OCI-LY3 (cell line): ENCODE measurements at regions not wholly inside any gene's neighbourhood (a gene's known extent, or its start where the extent isn't known, plus 50 kb on each side); places are given as distances from the start of the nearest gene placed in this dataset.
"Not testable (repeated sequence)": the region's sequence is repeated elsewhere in the genome, so short reads cannot be mapped to it uniquely, and the experiment has no call there.

Source experiments
- H2AFZ ChIP-seq: fragments of 200-600, 300-600 bp; shearing (Covaris generic); 2 replicates; pipeline ENCODE4 v1.6.0; 2014; ENCODE audit warnings: antibody characterized with exemption, low read depth, low read length
- H3K27ac ChIP-seq: fragments of 200-600, 300-600 bp; sonication (generic); 2 replicates; pipeline ENCODE4 v1.5.1; 2014; ENCODE audit warnings: mild to moderate bottlenecking, low read length, moderate library complexity, mixed read lengths
- H3K27me3 ChIP-seq: fragments of 200-600, 300-600 bp; sonication (generic); 2 replicates; pipeline ENCODE4 v1.6.1; 2014; ENCODE audit warnings: low read depth, low read length, mixed read lengths
- H3K36me3 ChIP-seq: fragments of 200-600, 300-600 bp; sonication (generic); replicated peaks from 2 replicates; pipeline ENCODE3; 2014; ENCODE audit warnings: low read depth, low read length, mixed read lengths
- H3K4me1 ChIP-seq: fragments of 300-600, 200-600 bp; sonication (generic); 2 replicates; pipeline ENCODE4 v1.6.1; 2014; ENCODE audit warnings: low read length, mixed read lengths
- H3K4me2 ChIP-seq: fragments of 200-600, 300-600 bp; sonication (generic); 2 replicates; pipeline ENCODE4 v1.6.1; 2014; ENCODE audit warnings: low read length, mixed read lengths
- H3K4me3 ChIP-seq: fragments of 300-600, 200-600 bp; sonication (generic); 2 replicates; pipeline ENCODE4 v1.5.1; 2014; ENCODE audit warnings: antibody characterized with exemption, mild to moderate bottlenecking, low read length, moderate library complexity
- H3K79me2 ChIP-seq: fragments of 300-600, 200-600 bp; shearing (Covaris generic); 2 replicates; pipeline ENCODE4 v1.6.1; 2014; ENCODE audit warnings: mild to moderate bottlenecking, low read length, mixed read lengths
- H3K9ac ChIP-seq: fragments of 300-600, 200-600 bp; shearing (Covaris generic); 2 replicates; pipeline ENCODE4 v1.6.0; 2014; ENCODE audit warnings: mild to moderate bottlenecking, low read length, moderate library complexity
- H3K9me3 ChIP-seq: fragments of 200-600, 300-600 bp; shearing (Covaris generic); 2 replicates; pipeline ENCODE4 v1.6.1; 2014; ENCODE audit warnings: low read length, mixed read lengths; ENCODE audit not compliant: insufficient read depth
- H4K20me1 ChIP-seq: fragments of 200-600, 300-600 bp; sonication (generic); 2 replicates; pipeline ENCODE4 v1.6.1; 2016; ENCODE audit warnings: low read length, mixed read lengths; ENCODE audit not compliant: insufficient read depth
- CTCF ChIP-seq: fragments of 200-600, 300-600 bp; sonication (generic); IDR thresholded peaks from 2 replicates; pipeline ENCODE4 v1.5.1; 2014; ENCODE audit warnings: antibody characterized with exemption, low read length, low read depth
- EZH2phosphoT487 ChIP-seq: fragments of 200-600 bp; shearing (Covaris generic); IDR thresholded peaks from 2 replicates; pipeline ENCODE4 v1.6.1; 2018; ENCODE audit warnings: antibody characterized with exemption, mixed run types, low read depth

GRCh38 chr14:106179761-106180160 is 653.4 kb downstream of the TMEM121 start:
- H3K36me3 ChIP-seq, result no peaks in the 10 kb centered on the region
- peaks cover 10% of the 10 kb centered on the region for H3K27me3 ChIP-seq
- no peaks in the 10 kb centered on the region for H4K20me1 ChIP-seq
- no peak for TF ChIP-seq EZH2phosphoT487
- TF ChIP-seq CTCF, result no peak
- no peaks in the 10 kb centered on the region for H3K79me2 ChIP-seq
- no peak overlapping the region for H3K27ac ChIP-seq
- no peaks in the 10 kb centered on the region for H3K4me1 ChIP-seq
- no peak overlapping the region for H3K4me3 ChIP-seq
- no peak overlapping the region for H3K4me2 ChIP-seq
- no peaks in the 10 kb centered on the region for H3K9me3 ChIP-seq
- no peak overlapping the region for H2AFZ ChIP-seq
- no peak overlapping the region for H3K9ac ChIP-seq

DNA sequence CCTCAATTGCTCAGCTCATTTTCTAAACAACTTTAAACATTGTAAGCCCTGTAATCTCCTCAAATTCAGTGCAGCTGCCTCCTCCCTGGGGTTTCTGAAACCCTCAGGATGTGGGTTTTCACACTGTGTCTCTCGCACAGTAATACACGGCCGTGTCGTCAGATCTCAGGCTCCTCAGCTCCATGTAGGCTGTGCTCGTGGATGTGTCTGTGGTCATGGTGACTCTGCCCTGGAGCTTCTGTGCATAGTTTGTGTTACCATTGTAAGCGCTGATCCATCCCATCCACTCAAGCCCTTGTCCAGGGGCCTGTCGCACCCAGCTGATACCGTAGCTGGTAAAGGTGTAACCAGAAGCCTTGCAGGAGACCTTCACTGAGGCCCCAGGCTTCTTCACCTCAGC is 658.4 kb downstream of the TMEM121 start:
- H3K9ac ChIP-seq, result not testable (repeated sequence)

GRCh38 chr14:106185174-106185836 is 658.9 kb downstream of the TMEM121 start:
- H3K9ac ChIP-seq, H3K4me2 ChIP-seq, H3K4me1 ChIP-seq, H2AFZ ChIP-seq, H3K36me3 ChIP-seq, H3K79me2 ChIP-seq, H3K9me3 ChIP-seq, H3K4me3 ChIP-seq, H3K27me3 ChIP-seq, H3K27ac ChIP-seq, H4K20me1 ChIP-seq: not testable (repeated sequence)

More for the DNA sequence above, 658.4 kb downstream of the TMEM121 start:
- not testable (repeated sequence) for H3K27ac ChIP-seq, H3K4me3 ChIP-seq, H3K4me2 ChIP-seq, H3K4me1 ChIP-seq, H3K9me3 ChIP-seq, H3K27me3 ChIP-seq, H4K20me1 ChIP-seq, H3K36me3 ChIP-seq, H3K79me2 ChIP-seq, H2AFZ ChIP-seq

DNA sequence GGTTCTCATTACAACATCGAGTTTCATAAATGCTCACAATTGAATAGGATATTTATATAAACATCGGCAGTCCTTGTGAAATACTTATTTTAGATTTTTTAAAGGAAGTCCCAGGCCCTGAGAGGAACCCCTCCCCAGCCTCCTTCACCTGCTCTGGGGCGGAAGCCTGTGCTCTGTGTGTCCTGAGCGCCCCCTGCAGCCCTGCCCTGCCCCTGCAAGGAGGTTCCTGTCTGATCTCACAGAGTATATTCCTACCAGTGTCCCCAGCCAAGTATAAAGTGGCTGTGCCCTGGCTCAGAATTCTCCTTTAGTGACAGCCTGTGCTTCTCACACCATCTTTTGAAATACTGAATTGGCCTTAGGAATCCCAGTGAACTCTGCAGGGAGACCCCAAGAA is 659.5 kb downstream of the TMEM121 start:
- no peak overlapping the region for H3K9ac ChIP-seq
- no peak overlapping the region for H3K4me2 ChIP-seq
- H3K4me3 ChIP-seq, result no peak overlapping the region
- H3K9me3 ChIP-seq, result no peaks in the 10 kb centered on the region
- no peak for TF ChIP-seq EZH2phosphoT487
- peak; percentile 43 for TF ChIP-seq CTCF
- no peaks in the 10 kb centered on the region for H3K36me3 ChIP-seq
- no peaks in the 10 kb centered on the region for H3K79me2 ChIP-seq
- H3K27me3 ChIP-seq, result no peaks in the 10 kb centered on the region
- H3K4me1 ChIP-seq, result no peaks in the 10 kb centered on the region
- H4K20me1 ChIP-seq, result no peaks in the 10 kb centered on the region
- H2AFZ ChIP-seq, result no peak overlapping the region
- H3K27ac ChIP-seq, result no peak overlapping the region

- Histone ChIP-seq H3K36me3 (no peaks in the 10 kb centered on the region), H3K4me2 (no peak overlapping the region), H3K4me3 (no peak overlapping the region), H3K79me2 (no peaks in the 10 kb centered on the region), H3K27me3 (no peaks in the 10 kb centered on the region), H3K9me3 (no peaks in the 10 kb centered on the region), H3K9ac (no peak overlapping the region), H3K4me1 (no peaks in the 10 kb centered on the region), H4K20me1 (no peaks in the 10 kb centered on the region), H2AFZ (no peak overlapping the region), H3K27ac (no peak overlapping the region)
- TF ChIP-seq EZH2phosphoT487 (no peak), CTCF (no peak)
Measured at GRCh38 chr14:106187216-106187615, 660.8 kb downstream of the TMEM121 start.

- H3K27ac ChIP-seq, H2AFZ ChIP-seq, H3K4me2 ChIP-seq, H3K9me3 ChIP-seq, H3K27me3 ChIP-seq, H3K4me3 ChIP-seq, H3K4me1 ChIP-seq, H4K20me1 ChIP-seq, H3K36me3 ChIP-seq, H3K9ac ChIP-seq, H3K79me2 ChIP-seq: not testable (repeated sequence)
Measured at GRCh38 chr14:106192701-106193100, 666.3 kb downstream of the TMEM121 start.
